CD14-positive monocyte (primary cell): ENCODE measurements at regions not wholly inside any gene's neighbourhood (a gene's known extent, or its start where the extent isn't known, plus 50 kb on each side); places are given as distances from the start of the nearest gene placed in this dataset.

ENCODE experiments used
- DNase-seq, 3 donors: peaks; one replicate each; pipeline ENCODE4 v3.0.0-alpha.2; 2011 to 2022
- H2AFZ ChIP-seq: 2 replicates; pipeline ENCODE4 v1.6.0; 2012; ENCODE audit warnings: mild to moderate bottlenecking, low read depth, low read length, inconsistent platforms; ENCODE audit not compliant: insufficient read depth, poor library complexity, severe bottlenecking
- H3K27ac ChIP-seq, 2 donors: 1 replicate in 1 of 2; 2 replicates in 1 of 2; pipeline ENCODE4 v1.5.1; 2012 to 2013; ENCODE audit warnings: low read length in 2 of 2, control low read depth in 1 of 2, inconsistent platforms in 1 of 2, low read depth in 1 of 2, mild to moderate bottlenecking in 1 of 2
- H3K27me3 ChIP-seq, 2 donors: one replicate each; pipeline versions ENCODE4 v1.6.0 to v1.6.1; 2011 to 2013; ENCODE audit warnings: low read length in 2 of 2; ENCODE audit not compliant: control insufficient read depth in 2 of 2, insufficient read depth in 2 of 2
- H3K36me3 ChIP-seq, 2 donors: replicated peaks in 1 of 2; 1 replicate in 1 of 2; 2 replicates in 1 of 2; pipeline versions ENCODE4 v1.5.1 to v1.6.1; 2012 to 2013; ENCODE audit warnings: low read length in 2 of 2, control low read depth in 1 of 2, inconsistent platforms in 1 of 2, mild to moderate bottlenecking in 1 of 2; ENCODE audit not compliant: insufficient read depth in 2 of 2, control insufficient read depth in 1 of 2
- H3K4me1 ChIP-seq, 2 donors: 1 replicate in 1 of 2; 2 replicates in 1 of 2; pipeline versions ENCODE4 v1.5.1 to v1.6.1; 2012 to 2013; ENCODE audit warnings: low read length in 2 of 2, control low read depth in 1 of 2, inconsistent platforms in 1 of 2, mild to moderate bottlenecking in 1 of 2, moderate library complexity in 1 of 2; ENCODE audit not compliant: insufficient read depth in 2 of 2, control insufficient read depth in 1 of 2
- H3K4me2 ChIP-seq: replicated peaks from 2 replicates; pipeline ENCODE3; 2012; ENCODE audit warnings: low read length, moderate library complexity, mild to moderate bottlenecking; ENCODE audit not compliant: poor library complexity, severe bottlenecking; ENCODE audit errors: extremely low read depth
- H3K4me3 ChIP-seq, 3 experiments: fragments of 200-600 bp in 1 of 3; sonication (generic) in 1 of 3; replicated peaks in 1 of 3; 1 replicate in 2 of 3; 2 replicates in 1 of 3; pipeline ENCODE4 v1.5.1; 2011 to 2013; ENCODE audit warnings: low read length in 3 of 3, mild to moderate bottlenecking in 3 of 3, control low read depth in 2 of 3, low read depth in 2 of 3, inconsistent platforms in 1 of 3, moderate library complexity in 1 of 3
- H3K79me2 ChIP-seq: 2 replicates; pipeline ENCODE4 v1.6.0; 2012; ENCODE audit warnings: mild to moderate bottlenecking, control low read depth, inconsistent platforms, low read length, moderate library complexity; ENCODE audit not compliant: insufficient read depth
- H3K9ac ChIP-seq: 2 replicates; pipeline ENCODE4 v1.6.0; 2017; ENCODE audit warnings: low read length, mild to moderate bottlenecking; ENCODE audit not compliant: insufficient read depth, poor library complexity, severe bottlenecking
- H3K9me3 ChIP-seq, 2 donors: replicated peaks in 1 of 2; 1 replicate in 1 of 2; 2 replicates in 1 of 2; pipeline versions ENCODE4 v1.5.1 to v1.6.1; 2012 to 2013; ENCODE audit warnings: low read length in 2 of 2, control low read depth in 1 of 2; ENCODE audit not compliant: control insufficient read depth in 1 of 2, insufficient read depth in 1 of 2
- H4K20me1 ChIP-seq: 2 replicates; pipeline ENCODE4 v1.6.0; 2012; ENCODE audit warnings: mild to moderate bottlenecking, low read length, control low read depth, moderate library complexity; ENCODE audit not compliant: insufficient read depth
- H3K27ac Mint-ChIP-seq, 7 donors: one replicate each; pipeline ENCODE4 v1.8.0; 2020; ENCODE audit warnings: mild to moderate bottlenecking in 7 of 7, mixed read lengths in 7 of 7, moderate library complexity in 6 of 7, inconsistent platforms in 2 of 7
- H3K27me3 Mint-ChIP-seq, 3 donors: one replicate each; pipeline ENCODE4 v1.8.0; 2021 to 2022; ENCODE audit warnings: low read depth in 3 of 3, mild to moderate bottlenecking in 3 of 3, mixed read lengths in 3 of 3, moderate library complexity in 3 of 3, inconsistent platforms in 1 of 3
- H3K36me3 Mint-ChIP-seq, 2 donors: one replicate each; pipeline ENCODE4 v1.8.0; 2020; ENCODE audit warnings: mixed read lengths in 2 of 2, inconsistent platforms in 1 of 2, mild to moderate bottlenecking in 1 of 2
- H3K4me1 Mint-ChIP-seq: one replicate; pipeline ENCODE4 v1.8.0; 2020; ENCODE audit warnings: mild to moderate bottlenecking, mixed read lengths
- H3K4me3 Mint-ChIP-seq, 2 donors: one replicate each; pipeline ENCODE4 v1.8.0; 2020; ENCODE audit warnings: mild to moderate bottlenecking in 2 of 2, mixed read lengths in 2 of 2, moderate library complexity in 1 of 2
- H3K9me3 Mint-ChIP-seq, 7 donors: one replicate each; pipeline ENCODE4 v1.8.0; 2020 to 2022; ENCODE audit warnings: mixed read lengths in 7 of 7, mild to moderate bottlenecking in 6 of 7, moderate library complexity in 6 of 7, inconsistent platforms in 2 of 7
- CTCF ChIP-seq: fragments of 200-600 bp; IDR thresholded peaks from one replicate; pipeline ENCODE4 v1.8.0; 2022; ENCODE audit warnings: antibody characterized with exemption, mild to moderate bottlenecking
- WGBS: methylation state at CpG from one replicate; pipeline ENCODE4 v1.1.5; 2013; ENCODE audit warnings: missing lambda C conversion rate; ENCODE audit not compliant: insufficient coverage; 5-methylcytosine and 5-hydroxymethylcytosine counted together
- intact Hi-C, 2 donors: fragments of 100-400 bp; cut with micrococcal nuclease; formaldehyde crosslinking; loops; one replicate each; pipeline versions ENCODE4 v1.15.0 to v1.15.1; 2023

GRCh38 chr4:13950491-13950890 lies 323.0 kb upstream of the BOD1L1 start:
- intact Hi-C loops = no loop called here
- Mint-ChIP-seq H3K4me3 (no peak overlapping the region), H3K27ac (no peak overlapping the region), H3K4me1 (no peaks in the 10 kb centered on the region), H3K9me3 (peaks cover 0 to 1% (median 0%) of the 10 kb centered on the region in 7 donors), H3K27me3 (peaks cover 0 to 3% (median 1%) of the 10 kb centered on the region in 3 donors), H3K36me3 (no peaks in the 10 kb centered on the region)
- Histone ChIP-seq H3K4me3 (no peak overlapping the region), H3K79me2 (no peaks in the 10 kb centered on the region), H3K36me3 (no peaks in the 10 kb centered on the region), H3K27ac (no peak overlapping the region), H2AFZ (no peak overlapping the region), H3K4me1 (no peaks in the 10 kb centered on the region), H3K9me3 (no peaks in the 10 kb centered on the region), H3K4me2 (no peak overlapping the region), H4K20me1 (no peaks in the 10 kb centered on the region), H3K27me3 (no peaks in the 10 kb centered on the region), H3K9ac (no peak overlapping the region)
- no peak for DNase-seq
- TF ChIP-seq CTCF = no peak
- WGBS = 95% methylated on average over 2 of the region's 4 CpGs

GRCh38 chr4:13953083-13953482 lies 325.6 kb upstream of the BOD1L1 start:
- H3K36me3 Mint-ChIP-seq = peaks cover 0 to 3% of the 10 kb centered on the region in 2 donors
- H4K20me1 ChIP-seq = no peaks in the 10 kb centered on the region
- H3K4me2 ChIP-seq = no peak overlapping the region
- peaks cover 0 to 4% (median 0%) of the 10 kb centered on the region in 7 donors for H3K9me3 Mint-ChIP-seq
- no peaks in the 10 kb centered on the region for H3K9me3 ChIP-seq
- no peak overlapping the region for H3K27ac Mint-ChIP-seq
- intact Hi-C loops = no loop called here
- no peak overlapping the region for H2AFZ ChIP-seq
- peaks cover 9% of the 10 kb centered on the region in 2 donors for H3K4me1 ChIP-seq
- H3K79me2 ChIP-seq = no peaks in the 10 kb centered on the region
- no peaks in the 10 kb centered on the region for H3K36me3 ChIP-seq
- no peak overlapping the region for H3K9ac ChIP-seq
- H3K27ac ChIP-seq = no peak overlapping the region
- DNase-seq = no peak
- TF ChIP-seq CTCF = no peak
- H3K4me3 ChIP-seq = no peak overlapping the region
- peaks cover 10% of the 10 kb centered on the region for H3K4me1 Mint-ChIP-seq
- 97% methylated on average over 5 of the region's 6 CpGs for WGBS
- H3K27me3 Mint-ChIP-seq = peaks cover 0 to 5% (median 1%) of the 10 kb centered on the region in 3 donors
- H3K4me3 Mint-ChIP-seq = no peak overlapping the region
- H3K27me3 ChIP-seq = no peaks in the 10 kb centered on the region
